Testis (tissue), 2 donors: ENCODE measurements at regions not wholly inside any gene's neighbourhood (a gene's known extent, or its start where the extent isn't known, plus 50 kb on each side); places are given as distances from the start of the nearest gene placed in this dataset.
"Not testable (repeated sequence)": the region's sequence is repeated elsewhere in the genome, so short reads cannot be mapped to it uniquely, and the experiment has no call there.

Source experiments
- DNase-seq: peaks from one replicate; pipeline ENCODE4 v3.0.0-alpha.2; 2019
- H3K27ac ChIP-seq, 2 donors: fragments of 200-600 bp; sonication (generic); one replicate each; pipeline ENCODE4 v1.5.1; 2019
- H3K27me3 ChIP-seq: fragments of 200-600 bp; sonication (generic); one replicate; pipeline ENCODE4 v1.5.1; 2019
- H3K36me3 ChIP-seq: fragments of 200-600 bp; sonication (generic); one replicate; pipeline ENCODE4 v1.5.1; 2017; ENCODE audit warnings: low read depth; ENCODE audit errors: missing control alignments
- H3K4me1 ChIP-seq: fragments of 200-600 bp; sonication (generic); one replicate; pipeline ENCODE4 v1.5.1; 2019
- H3K4me3 ChIP-seq, 2 donors: fragments of 200-600 bp; sonication (generic); one replicate each; pipeline ENCODE4 v1.5.1; 2017 to 2019
- H3K9me3 ChIP-seq: fragments of 200-600 bp; sonication (generic); one replicate; pipeline ENCODE4 v1.5.1; 2017
- POLR2A ChIP-seq: fragments of 450-650 bp; IDR thresholded peaks from one replicate; pipeline ENCODE4 v1.6.1; 2017; ENCODE audit warnings: antibody characterized with exemption, mild to moderate bottlenecking, moderate library complexity
- WGBS, 2 donors: methylation state at CpG; one replicate each; pipeline ENCODE4 v1.1.5; 2018; 5-methylcytosine and 5-hydroxymethylcytosine counted together
- intact Hi-C: fragments of 100-400 bp; cut with DNase I; formaldehyde crosslinking; loops from one replicate; pipeline ENCODE4 v1.15.1; 2023; ENCODE audit warnings: low total_unique reads
- TF ChIP-seq, protein P1 (sequence below), 3 experiments: fragments of 450-650 bp in 2 of 3; fragments of 200-600 bp in 1 of 3; sonication (generic) in 1 of 3; IDR thresholded peaks; one replicate each; pipeline ENCODE4 v1.5.1; 2016 to 2019; ENCODE audit warnings: antibody characterized with exemption in 3 of 3, mild to moderate bottlenecking in 2 of 3, moderate library complexity in 1 of 3

DNA sequence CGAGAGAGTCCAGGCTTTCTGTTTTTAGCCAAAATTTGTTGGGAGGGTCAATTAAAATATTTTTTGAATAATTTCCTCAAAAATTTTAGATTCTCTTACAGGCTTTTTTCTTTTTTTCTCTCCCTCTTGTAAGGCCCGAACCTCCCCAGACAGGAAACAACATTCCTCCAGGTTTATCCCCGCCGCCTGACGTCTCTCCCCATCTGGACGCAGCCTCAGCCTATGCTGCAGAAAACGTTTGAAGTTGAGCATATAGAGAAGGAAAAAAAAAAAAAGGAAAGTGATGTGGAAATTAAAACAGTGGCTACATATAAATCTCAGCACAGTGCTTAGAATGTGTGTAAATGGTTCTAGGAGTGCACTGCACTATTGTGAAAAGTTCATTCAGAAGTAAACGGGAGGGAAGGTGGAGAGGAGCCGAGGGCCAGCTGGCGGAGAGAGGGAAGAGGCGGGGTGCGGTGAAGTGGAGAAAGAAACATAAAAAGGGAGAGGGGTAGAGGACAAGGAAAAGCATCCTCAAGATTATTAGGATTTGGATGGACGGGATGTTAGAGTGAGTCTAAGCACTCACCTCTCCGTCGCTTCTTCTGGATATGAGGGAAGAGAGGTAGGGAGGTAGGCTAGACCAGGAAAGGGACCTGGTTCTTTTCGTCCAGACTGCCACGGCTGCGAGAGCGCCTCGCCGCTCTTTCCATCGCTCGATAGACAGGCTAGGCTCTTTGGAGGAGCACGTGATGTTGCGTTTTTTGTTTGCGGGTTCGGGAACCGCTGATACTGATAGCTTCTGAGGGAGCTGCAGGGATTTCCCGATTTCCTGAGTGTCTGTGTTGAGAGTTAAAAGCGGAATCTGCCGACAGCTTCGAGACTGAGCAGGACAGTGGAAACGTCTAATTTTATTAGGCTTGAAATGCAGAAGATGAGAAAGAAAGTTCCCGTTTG, 98.7 kb downstream of the TRIM27 start:
- intact Hi-C loops = no loop called here
- no peak for TF ChIP-seq POLR2A
- TF ChIP-seq, protein P1, sequence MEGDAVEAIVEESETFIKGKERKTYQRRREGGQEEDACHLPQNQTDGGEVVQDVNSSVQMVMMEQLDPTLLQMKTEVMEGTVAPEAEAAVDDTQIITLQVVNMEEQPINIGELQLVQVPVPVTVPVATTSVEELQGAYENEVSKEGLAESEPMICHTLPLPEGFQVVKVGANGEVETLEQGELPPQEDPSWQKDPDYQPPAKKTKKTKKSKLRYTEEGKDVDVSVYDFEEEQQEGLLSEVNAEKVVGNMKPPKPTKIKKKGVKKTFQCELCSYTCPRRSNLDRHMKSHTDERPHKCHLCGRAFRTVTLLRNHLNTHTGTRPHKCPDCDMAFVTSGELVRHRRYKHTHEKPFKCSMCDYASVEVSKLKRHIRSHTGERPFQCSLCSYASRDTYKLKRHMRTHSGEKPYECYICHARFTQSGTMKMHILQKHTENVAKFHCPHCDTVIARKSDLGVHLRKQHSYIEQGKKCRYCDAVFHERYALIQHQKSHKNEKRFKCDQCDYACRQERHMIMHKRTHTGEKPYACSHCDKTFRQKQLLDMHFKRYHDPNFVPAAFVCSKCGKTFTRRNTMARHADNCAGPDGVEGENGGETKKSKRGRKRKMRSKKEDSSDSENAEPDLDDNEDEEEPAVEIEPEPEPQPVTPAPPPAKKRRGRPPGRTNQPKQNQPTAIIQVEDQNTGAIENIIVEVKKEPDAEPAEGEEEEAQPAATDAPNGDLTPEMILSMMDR (IDR thresholded peaks at IDR 0.05) = no peak
- H3K27me3 ChIP-seq = no peaks in the 10 kb centered on the region
- no peaks in the 10 kb centered on the region for H3K9me3 ChIP-seq
- DNase-seq = no peak
- H3K27ac ChIP-seq = no peak overlapping the region
- 1 to 2% methylated on average over 34 of the region's 34 CpGs for WGBS, 2 donors
- no peaks in the 10 kb centered on the region for H3K4me1 ChIP-seq
- H3K36me3 ChIP-seq = no peaks in the 10 kb centered on the region
- H3K4me3 ChIP-seq = no peak overlapping the region

DNA sequence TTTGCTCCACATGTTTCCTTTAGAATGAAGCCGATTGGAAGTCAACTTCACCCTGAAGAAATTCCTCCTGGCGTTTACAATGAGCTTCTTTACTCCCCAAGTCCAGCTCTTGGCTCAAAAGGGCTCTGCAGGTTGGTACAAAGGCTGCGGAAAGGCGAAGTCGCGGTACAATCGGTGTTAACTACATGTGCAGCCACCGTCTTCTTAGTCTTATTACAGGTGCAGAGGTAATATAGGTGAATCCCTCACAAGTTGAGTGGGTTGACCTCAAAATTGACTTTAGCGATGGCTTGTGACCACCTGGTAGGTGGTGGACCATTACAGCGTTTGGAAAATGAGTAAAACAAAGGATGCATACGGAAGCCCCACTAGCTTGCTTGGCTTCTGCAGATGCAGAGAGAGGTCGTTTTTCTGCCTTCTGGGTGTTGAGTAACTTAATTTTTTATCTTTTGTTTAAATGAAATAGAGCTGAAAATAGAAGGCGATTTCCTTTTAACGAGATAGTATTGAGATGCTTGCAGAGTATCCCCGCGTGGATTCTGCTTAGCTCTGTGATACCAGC, 98.0 kb downstream of the TRIM27 start:
- TF ChIP-seq, protein P1 (IDR thresholded peaks at IDR 0.05) = no peak
- no peak for TF ChIP-seq POLR2A
- no peak overlapping the region for H3K4me3 ChIP-seq
- no peak overlapping the region for H3K27ac ChIP-seq
- intact Hi-C loops = no loop called here
- no peaks in the 10 kb centered on the region for H3K27me3 ChIP-seq
- no peaks in the 10 kb centered on the region for H3K36me3 ChIP-seq
- DNase-seq = no peak
- H3K4me1 ChIP-seq = no peaks in the 10 kb centered on the region
- H3K9me3 ChIP-seq = no peaks in the 10 kb centered on the region
- WGBS, 2 donors = 7 to 11% methylated on average over 16 of the region's 16 CpGs

DNA sequence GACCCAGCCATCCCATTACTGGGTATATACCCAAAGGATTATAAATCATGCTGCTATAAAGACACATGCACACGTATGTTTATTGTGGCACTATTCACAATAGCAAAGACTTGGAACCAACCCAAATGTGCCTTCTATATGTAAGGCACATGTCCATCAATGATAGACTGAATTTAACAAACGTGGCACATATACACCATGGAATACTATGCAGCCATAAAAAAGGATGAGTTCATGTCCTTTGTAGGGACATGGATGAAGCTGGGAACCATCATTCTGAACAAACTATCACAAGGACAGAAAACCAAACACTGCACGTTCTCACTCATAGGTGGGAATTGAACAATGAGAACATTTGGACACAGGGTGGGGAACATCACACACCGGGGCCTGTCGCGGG, 92.1 kb downstream of the TRIM27 start:
- H3K4me3 ChIP-seq, H3K27ac ChIP-seq, intact Hi-C loops, H3K4me1 ChIP-seq, H3K27me3 ChIP-seq, DNase-seq, H3K9me3 ChIP-seq, H3K36me3 ChIP-seq: not testable (repeated sequence)
- 60 to 72% methylated on average over 6 of the region's 6 CpGs for WGBS, 2 donors

DNA sequence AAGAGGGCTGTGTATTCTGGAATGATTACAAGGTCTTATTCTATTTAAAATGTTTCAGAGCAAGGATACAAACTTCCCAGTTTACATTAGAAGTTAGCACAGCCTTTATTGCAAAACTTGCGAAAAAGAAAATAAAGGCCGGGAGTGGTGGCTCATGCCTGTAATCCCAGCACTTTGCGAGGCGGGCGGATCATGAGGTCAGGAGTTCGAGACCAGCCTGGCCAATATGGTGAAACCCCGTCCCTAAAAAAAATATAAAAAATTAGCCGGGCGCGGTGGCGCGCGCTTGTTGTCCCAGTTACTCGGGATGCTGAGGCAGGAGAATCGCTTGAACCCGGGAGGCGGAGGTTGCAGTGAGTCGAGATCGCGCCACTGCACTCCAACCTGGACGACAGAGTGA, 87.1 kb downstream of the TRIM27 start:
- WGBS, 2 donors = 27 to 29% methylated on average over 21 of the region's 21 CpGs
- DNase-seq, H3K27ac ChIP-seq, H3K4me1 ChIP-seq, H3K9me3 ChIP-seq, H3K36me3 ChIP-seq, H3K4me3 ChIP-seq, intact Hi-C loops, H3K27me3 ChIP-seq: not testable (repeated sequence)

DNA sequence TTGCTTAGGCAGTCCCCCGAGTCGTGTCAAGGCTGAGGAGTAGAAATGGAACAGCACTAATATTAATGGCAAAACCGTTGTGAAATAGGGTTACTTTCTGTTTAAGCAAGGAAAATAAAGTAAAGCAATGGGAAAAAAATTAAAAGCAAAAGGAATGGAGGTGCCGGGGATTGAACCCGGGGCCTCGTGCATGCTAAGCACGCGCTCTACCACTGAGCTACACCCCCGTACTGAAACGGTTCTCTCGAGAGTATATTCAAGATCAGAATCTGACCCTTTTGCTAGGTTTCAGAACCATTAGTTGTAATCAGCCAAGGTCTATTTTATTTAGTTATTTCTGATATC, 85.5 kb downstream of the TRIM27 start:
- 0 to 1% methylated on average over 11 of the region's 11 CpGs for WGBS, 2 donors
- Histone ChIP-seq H3K27me3 (no peaks in the 10 kb centered on the region), H3K27ac (peak overlapping the region; percentile 75 to 82), H3K9me3 (no peaks in the 10 kb centered on the region), H3K4me1 (no peaks in the 10 kb centered on the region), H3K36me3 (no peaks in the 10 kb centered on the region), H3K4me3 (peak overlapping the region; percentile 51 to 77)
- DNase-seq = peak; percentile 71
- TF ChIP-seq, protein P1 (IDR thresholded peaks at IDR 0.05) = no peak
- TF ChIP-seq POLR2A = no peak
- intact Hi-C loops = no loop called here
